Neural cell (in vitro differentiated cells): ENCODE measurements at regions not wholly inside any gene's neighbourhood (a gene's known extent, or its start where the extent isn't known, plus 50 kb on each side); places are given as distances from the start of the nearest gene placed in this dataset.

Experiments used
- H2AFZ ChIP-seq: fragments of 200-600, 300-800 bp; sonication (generic), shearing (Covaris generic); 2 replicates; pipeline ENCODE4 v1.6.0; 2014; ENCODE audit warnings: low read depth, mild to moderate bottlenecking, antibody characterized with exemption, low read length, moderate library complexity
- H3F3A ChIP-seq: fragments of 200-600 bp; shearing (Covaris generic); 2 replicates; pipeline ENCODE4 v1.6.1; 2016; ENCODE audit warnings: mild to moderate bottlenecking, moderate library complexity, mixed read lengths, antibody characterized with exemption, low read length; ENCODE audit not compliant: insufficient read depth, poor library complexity, severe bottlenecking
- H3K27ac ChIP-seq: fragments of 200-600, 300-800 bp; sonication (generic), shearing (Covaris generic); 2 replicates; pipeline ENCODE4 v1.5.1; 2014; ENCODE audit warnings: mild to moderate bottlenecking, low read length, moderate library complexity
- H3K27me3 ChIP-seq: fragments of 300-800, 200-600 bp; sonication (generic), shearing (Covaris generic); 2 replicates; pipeline ENCODE4 v1.6.0; 2014; ENCODE audit warnings: mild to moderate bottlenecking, low read depth, low read length, moderate library complexity; ENCODE audit not compliant: insufficient read depth
- H3K36me3 ChIP-seq: fragments of 300-800, 200-600 bp; sonication (generic), shearing (Covaris generic); 2 replicates; pipeline ENCODE4 v1.5.1; 2014; ENCODE audit warnings: mild to moderate bottlenecking, antibody characterized with exemption, low read length, moderate library complexity; ENCODE audit not compliant: insufficient read depth
- H3K4me2 ChIP-seq: fragments of 300-800, 200-600 bp; sonication (generic), shearing (Covaris generic); 2 replicates; pipeline ENCODE4 v1.6.0; 2014; ENCODE audit warnings: mild to moderate bottlenecking, low read length
- H3K4me3 ChIP-seq: fragments of 300-800, 200-600 bp; sonication (generic), shearing (Covaris generic); 2 replicates; pipeline ENCODE4 v1.5.1; 2014; ENCODE audit warnings: mild to moderate bottlenecking, low read length, moderate library complexity
- H3K79me2 ChIP-seq: fragments of 200-600 bp; shearing (Covaris generic); replicated peaks from 2 replicates; pipeline ENCODE4 v1.6.0; 2014; ENCODE audit warnings: mild to moderate bottlenecking, low read length, moderate library complexity; ENCODE audit not compliant: insufficient read depth
- H3K9ac ChIP-seq: fragments of 300-800, 200-600 bp; sonication (generic), shearing (Covaris generic); 2 replicates; pipeline ENCODE4 v1.6.1; 2016; ENCODE audit warnings: mild to moderate bottlenecking, low read length, mixed read lengths
- H3K9me2 ChIP-seq: fragments of 200-600 bp; shearing (Covaris generic); 2 replicates; pipeline ENCODE4 v1.6.1; 2016; ENCODE audit warnings: mild to moderate bottlenecking, low read length, mixed read lengths; ENCODE audit not compliant: insufficient read depth
- H3K9me3 ChIP-seq: fragments of 200-600, 300-800 bp; sonication (generic), shearing (Covaris generic); 2 replicates; pipeline ENCODE4 v1.6.1; 2016; ENCODE audit warnings: mild to moderate bottlenecking, mixed run types, low read length, moderate library complexity, mixed read lengths
- H4K20me1 ChIP-seq: fragments of 200-600 bp; shearing (Covaris generic); 2 replicates; pipeline ENCODE4 v1.6.1; 2016; ENCODE audit warnings: mild to moderate bottlenecking, mixed run types; ENCODE audit not compliant: insufficient read depth
- CTCF ChIP-seq: fragments of 450-650 bp; IDR thresholded peaks from 2 replicates; pipeline ENCODE4 v1.5.1; 2014; ENCODE audit warnings: antibody characterized with exemption, mild to moderate bottlenecking, moderate library complexity; ENCODE audit not compliant: poor library complexity, severe bottlenecking
- EP300 ChIP-seq: fragments of 450-650 bp; conservative IDR thresholded peaks from 2 replicates; pipeline ENCODE4 v1.6.1; 2014; ENCODE audit warnings: antibody characterized with exemption, mild to moderate bottlenecking, moderate library complexity; ENCODE audit not compliant: poor library complexity, severe bottlenecking
- EZH2 ChIP-seq: fragments of 200-600, 300-800 bp; shearing (Covaris generic), sonication (generic); IDR thresholded peaks from 2 replicates; pipeline ENCODE4 v1.6.1; 2014; ENCODE audit warnings: antibody characterized with exemption, low read length, borderline replicate concordance, mild to moderate bottlenecking; ENCODE audit not compliant: insufficient read depth, poor library complexity, severe bottlenecking
- MXI1 ChIP-seq: fragments of 450-650 bp; conservative IDR thresholded peaks from 2 replicates; pipeline ENCODE4 v1.6.1; 2014; ENCODE audit warnings: antibody characterized with exemption, mild to moderate bottlenecking; ENCODE audit not compliant: poor library complexity, severe bottlenecking
- POLR2AphosphoS5 ChIP-seq: IDR thresholded peaks from 2 replicates; pipeline ENCODE4 v1.6.1; 2012
- RAD21 ChIP-seq: fragments of 450-650 bp; conservative IDR thresholded peaks from 2 replicates; pipeline ENCODE4 v1.6.1; 2014; ENCODE audit warnings: antibody characterized with exemption, mild to moderate bottlenecking, moderate library complexity
- REST ChIP-seq: IDR thresholded peaks from 2 replicates; pipeline ENCODE4 v1.6.1; 2012; ENCODE audit warnings: borderline replicate concordance
- SMC3 ChIP-seq: fragments of 450-650 bp; conservative IDR thresholded peaks from 2 replicates; pipeline ENCODE4 v1.6.1; 2014; ENCODE audit warnings: antibody characterized with exemption, mild to moderate bottlenecking, moderate library complexity; ENCODE audit not compliant: poor library complexity
- TAF1 ChIP-seq: IDR thresholded peaks from 2 replicates; pipeline ENCODE4 v1.6.1; 2012; ENCODE audit warnings: low read depth

- Histone ChIP-seq H4K20me1 (no peaks in the 10 kb centered on the region), H3K9ac (no peak overlapping the region), H3K9me3 (no peaks in the 10 kb centered on the region), H3K9me2 (no peaks in the 10 kb centered on the region), H3K4me3 (no peak overlapping the region), H3K27me3 (no peaks in the 10 kb centered on the region), H3F3A (no peaks in the 10 kb centered on the region), H3K27ac (no peak overlapping the region), H3K36me3 (no peaks in the 10 kb centered on the region), H3K4me2 (no peak overlapping the region), H2AFZ (no peak overlapping the region), H3K79me2 (no peaks in the 10 kb centered on the region)
- TF ChIP-seq POLR2AphosphoS5 (no peak), TAF1 (no peak), MXI1 (no peak), SMC3 (no peak), CTCF (no peak), EP300 (no peak), REST (no peak), EZH2 (no peak), RAD21 (no peak)
These were observed 165.7 kb downstream of the MN1 start for GRCh38 chr22:27635852-27636251.

GRCh38 chr22:27636716-27637508 lies 164.6 kb downstream of the MN1 start:
- Histone ChIP-seq H3K9ac (no peak overlapping the region), H3K4me3 (no peak overlapping the region), H3F3A (no peaks in the 10 kb centered on the region), H3K9me2 (no peaks in the 10 kb centered on the region), H4K20me1 (no peaks in the 10 kb centered on the region), H2AFZ (no peak overlapping the region), H3K36me3 (no peaks in the 10 kb centered on the region), H3K27me3 (no peaks in the 10 kb centered on the region), H3K9me3 (no peaks in the 10 kb centered on the region), H3K27ac (no peak overlapping the region), H3K79me2 (no peaks in the 10 kb centered on the region), H3K4me2 (no peak overlapping the region)
- TF ChIP-seq SMC3 (no peak), EP300 (no peak), MXI1 (no peak), CTCF (no peak), REST (no peak), RAD21 (no peak), TAF1 (no peak), POLR2AphosphoS5 (no peak), EZH2 (no peak)
